HAP-1 (cell line): ENCODE measurements at regions not wholly inside any gene's neighbourhood (a gene's known extent, or its start where the extent isn't known, plus 50 kb on each side); places are given as distances from the start of the nearest gene placed in this dataset.

ENCODE experiments used
- DNase-seq, 2 experiments: peaks; one replicate each; pipeline ENCODE4 v3.0.0-alpha.2; 2016 to 2020; ENCODE audit warnings: low spot score in 2 of 2
- H3K27me3 ChIP-seq: fragments of 250-450 bp; sonication (Bioruptor Pico); 2 replicates; pipeline ENCODE4 v1.5.1; 2020; ENCODE audit warnings: low read depth, mild to moderate bottlenecking, moderate library complexity
- H3K36me3 ChIP-seq: fragments of 250-450 bp; sonication (Bioruptor Pico); replicated peaks from 2 replicates; pipeline ENCODE4 v1.5.1; 2020; ENCODE audit warnings: mild to moderate bottlenecking
- H3K4me1 ChIP-seq: fragments of 250-450 bp; sonication (Bioruptor Pico); 2 replicates; pipeline ENCODE4 v1.5.1; 2020; ENCODE audit warnings: mild to moderate bottlenecking
- H3K4me3 ChIP-seq: fragments of 250-450 bp; sonication (Bioruptor Pico); 2 replicates; pipeline ENCODE4 v1.5.1; 2020; ENCODE audit warnings: mild to moderate bottlenecking, moderate library complexity
- H3K9me3 ChIP-seq: fragments of 250-450 bp; sonication (Bioruptor Pico); 2 replicates; pipeline ENCODE4 v1.5.1; 2020; ENCODE audit warnings: mild to moderate bottlenecking, moderate library complexity
- in situ Hi-C: fragments of 300-500 bp; cut with MboI; formaldehyde crosslinking; loops from 3 replicates; pipeline ENCODE4 v1.14.3; 2020; ENCODE audit warnings: low sequenced_read_pairs, inconsistent platforms, mixed read lengths

GRCh38 chr4:178037459-178038214 is 595.4 kb upstream of the AGA start:
- no peaks in the 10 kb centered on the region for H3K9me3 ChIP-seq
- no peaks in the 10 kb centered on the region for H3K36me3 ChIP-seq
- no peaks in the 10 kb centered on the region for H3K4me1 ChIP-seq
- in situ Hi-C loops: no loop called here
- no peak for DNase-seq
- H3K4me3 ChIP-seq: no peak overlapping the region
- no peaks in the 10 kb centered on the region for H3K27me3 ChIP-seq

DNA sequence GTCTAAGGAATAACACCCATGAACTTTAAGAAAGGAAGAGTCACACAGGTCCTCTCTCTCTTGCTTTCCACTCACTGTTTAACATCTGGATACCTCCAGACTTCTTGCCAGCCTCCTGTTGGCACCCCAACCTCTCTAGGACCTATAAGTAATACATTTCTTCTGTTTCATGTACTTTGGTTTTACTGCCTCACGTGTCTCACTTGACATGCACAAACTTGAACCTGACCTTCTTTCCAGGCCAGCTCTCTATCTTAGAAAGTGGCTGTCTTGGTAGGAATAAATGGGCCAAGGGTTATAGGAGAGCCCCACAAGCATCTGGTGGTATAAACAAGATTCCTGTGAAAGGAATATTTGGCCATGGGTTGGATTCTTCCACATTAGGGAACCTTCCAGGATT is 614.8 kb upstream of the AGA start:
- Histone ChIP-seq H3K4me1 (no peaks in the 10 kb centered on the region), H3K27me3 (no peaks in the 10 kb centered on the region), H3K9me3 (no peaks in the 10 kb centered on the region), H3K36me3 (no peaks in the 10 kb centered on the region), H3K4me3 (no peak overlapping the region)
- DNase-seq: no peak
- in situ Hi-C loops: no loop called here

DNA sequence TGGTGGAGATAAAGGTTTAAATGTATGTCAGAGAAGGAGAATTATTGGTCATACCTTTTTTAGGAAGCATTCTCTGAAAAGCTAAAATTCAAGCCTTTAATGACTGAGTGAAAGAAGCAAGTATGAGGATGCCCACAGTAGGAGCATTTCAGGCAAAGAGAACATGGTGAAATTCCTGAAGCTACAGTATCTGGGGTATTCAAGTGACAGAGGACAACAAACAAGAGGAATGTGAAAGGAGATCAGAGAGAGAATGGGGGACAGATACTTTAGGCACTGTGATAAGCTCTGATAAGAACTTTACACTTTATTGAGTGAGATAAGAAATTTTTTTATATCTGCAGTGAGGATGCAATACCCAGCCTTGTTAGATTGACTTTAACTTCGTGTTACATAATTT is 621.3 kb upstream of the AGA start:
- in situ Hi-C loops: no loop called here

GRCh38 chr4:178066338-178066941 is 624.2 kb upstream of the AGA start:
- Histone ChIP-seq H3K4me3 (no peak overlapping the region), H3K36me3 (no peaks in the 10 kb centered on the region), H3K4me1 (no peaks in the 10 kb centered on the region), H3K27me3 (no peaks in the 10 kb centered on the region), H3K9me3 (no peaks in the 10 kb centered on the region)
- in situ Hi-C loops: no loop called here
- no peak for DNase-seq

More for the DNA sequence above, 621.3 kb upstream of the AGA start:
- no peaks in the 10 kb centered on the region for H3K36me3 ChIP-seq
- H3K4me1 ChIP-seq: no peaks in the 10 kb centered on the region
- DNase-seq: no peak
- H3K27me3 ChIP-seq: no peaks in the 10 kb centered on the region
- no peak overlapping the region for H3K4me3 ChIP-seq
- H3K9me3 ChIP-seq: no peaks in the 10 kb centered on the region

- in situ Hi-C loops: no loop called here
- DNase-seq: no peak
- Histone ChIP-seq H3K9me3 (no peaks in the 10 kb centered on the region), H3K4me3 (no peak overlapping the region), H3K27me3 (no peaks in the 10 kb centered on the region), H3K4me1 (no peaks in the 10 kb centered on the region), H3K36me3 (no peaks in the 10 kb centered on the region)
Measured at GRCh38 chr4:178068136-178068535, 625.9 kb upstream of the AGA start.

DNA sequence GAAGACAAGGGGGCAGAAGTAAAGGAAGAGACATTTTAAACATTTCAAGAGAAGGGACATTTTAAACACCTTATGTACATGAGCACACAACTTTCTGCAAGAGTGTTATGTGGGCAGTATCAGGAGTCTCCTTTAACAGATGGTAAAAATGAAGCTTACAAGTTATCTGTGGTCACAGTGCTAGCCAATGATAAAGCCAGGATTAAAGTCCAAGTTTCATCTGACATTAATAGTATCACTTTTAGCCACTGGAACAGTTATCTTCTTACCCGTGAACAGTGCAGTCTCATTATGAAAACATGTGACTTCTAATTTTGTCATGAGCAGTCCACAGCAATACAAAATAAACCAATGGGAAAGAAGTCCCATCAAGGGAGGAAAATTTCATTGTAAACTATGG is 627.9 kb upstream of the AGA start:
- H3K27me3 ChIP-seq: no peaks in the 10 kb centered on the region
- H3K4me1 ChIP-seq: no peaks in the 10 kb centered on the region
- no peaks in the 10 kb centered on the region for H3K36me3 ChIP-seq
- no peak overlapping the region for H3K4me3 ChIP-seq
- DNase-seq: no peak
- in situ Hi-C loops: no loop called here
- H3K9me3 ChIP-seq: no peaks in the 10 kb centered on the region

- Histone ChIP-seq H3K9me3 (no peaks in the 10 kb centered on the region), H3K4me3 (no peak overlapping the region), H3K36me3 (no peaks in the 10 kb centered on the region), H3K4me1 (no peaks in the 10 kb centered on the region), H3K27me3 (no peaks in the 10 kb centered on the region)
- no peak for DNase-seq
- in situ Hi-C loops: no loop called here
Measured at GRCh38 chr4:178080312-178080711, 638.1 kb upstream of the AGA start.

GRCh38 chr4:178081176-178081575 is 638.9 kb upstream of the AGA start:
- Histone ChIP-seq H3K9me3 (no peaks in the 10 kb centered on the region), H3K27me3 (no peaks in the 10 kb centered on the region), H3K4me1 (no peaks in the 10 kb centered on the region), H3K4me3 (no peak overlapping the region), H3K36me3 (no peaks in the 10 kb centered on the region)
- in situ Hi-C loops: no loop called here
- no peak for DNase-seq

DNA sequence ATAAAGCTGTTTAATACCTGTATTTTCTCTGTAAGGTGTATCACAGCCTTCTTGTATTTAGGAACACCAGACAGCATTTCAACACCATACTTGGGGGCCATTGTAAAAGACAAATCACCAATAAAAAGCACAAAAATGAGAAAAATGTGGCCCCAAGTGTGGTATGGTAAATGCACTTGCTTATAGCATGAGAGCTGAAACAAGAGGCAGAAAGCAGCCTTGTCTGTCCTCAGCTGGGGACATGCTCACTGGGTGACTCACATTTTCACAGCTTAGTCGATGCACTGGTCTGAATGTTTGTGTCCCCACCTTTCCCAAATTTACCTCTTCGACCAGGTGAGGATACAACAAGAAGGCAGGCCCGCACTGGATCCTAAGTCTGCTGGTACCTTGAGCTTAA is 639.7 kb upstream of the AGA start:
- Histone ChIP-seq H3K4me3 (no peak overlapping the region), H3K9me3 (no peaks in the 10 kb centered on the region), H3K27me3 (no peaks in the 10 kb centered on the region), H3K36me3 (no peaks in the 10 kb centered on the region), H3K4me1 (no peaks in the 10 kb centered on the region)
- DNase-seq: no peak
- in situ Hi-C loops: no loop called here

- in situ Hi-C loops: no loop called here
- Histone ChIP-seq H3K36me3 (no peaks in the 10 kb centered on the region), H3K4me3 (no peak overlapping the region), H3K4me1 (no peaks in the 10 kb centered on the region), H3K9me3 (no peaks in the 10 kb centered on the region), H3K27me3 (no peaks in the 10 kb centered on the region)
- DNase-seq: no peak
Measured at GRCh38 chr4:178082906-178083305, 640.7 kb upstream of the AGA start.

- DNase-seq: no peak
- Histone ChIP-seq H3K9me3 (no peaks in the 10 kb centered on the region), H3K36me3 (no peaks in the 10 kb centered on the region), H3K4me1 (no peaks in the 10 kb centered on the region), H3K4me3 (no peak overlapping the region), H3K27me3 (no peaks in the 10 kb centered on the region)
- in situ Hi-C loops: no loop called here
Measured at GRCh38 chr4:178083968-178084367, 641.7 kb upstream of the AGA start.

DNA sequence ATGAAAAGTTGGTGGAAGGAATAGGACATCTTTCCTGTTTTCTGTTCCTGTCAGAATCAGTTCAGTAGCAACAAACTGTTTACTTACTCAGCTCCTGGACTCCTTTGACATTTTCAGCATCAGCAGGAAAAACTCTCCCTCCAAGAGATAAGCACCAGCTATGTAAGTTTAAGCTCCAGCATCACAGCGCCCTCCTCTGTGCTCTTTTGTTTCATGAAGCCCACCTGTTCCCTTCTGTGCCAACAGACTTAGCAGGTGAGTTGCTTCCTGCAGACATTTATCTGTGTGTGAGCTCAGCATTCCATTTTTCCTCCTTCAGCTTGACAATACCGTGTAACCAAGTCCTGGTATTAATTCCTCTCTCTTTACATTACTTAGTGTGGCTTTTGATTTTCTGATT is 644.1 kb upstream of the AGA start:
- H3K9me3 ChIP-seq: no peaks in the 10 kb centered on the region
- DNase-seq: no peak

DNA sequence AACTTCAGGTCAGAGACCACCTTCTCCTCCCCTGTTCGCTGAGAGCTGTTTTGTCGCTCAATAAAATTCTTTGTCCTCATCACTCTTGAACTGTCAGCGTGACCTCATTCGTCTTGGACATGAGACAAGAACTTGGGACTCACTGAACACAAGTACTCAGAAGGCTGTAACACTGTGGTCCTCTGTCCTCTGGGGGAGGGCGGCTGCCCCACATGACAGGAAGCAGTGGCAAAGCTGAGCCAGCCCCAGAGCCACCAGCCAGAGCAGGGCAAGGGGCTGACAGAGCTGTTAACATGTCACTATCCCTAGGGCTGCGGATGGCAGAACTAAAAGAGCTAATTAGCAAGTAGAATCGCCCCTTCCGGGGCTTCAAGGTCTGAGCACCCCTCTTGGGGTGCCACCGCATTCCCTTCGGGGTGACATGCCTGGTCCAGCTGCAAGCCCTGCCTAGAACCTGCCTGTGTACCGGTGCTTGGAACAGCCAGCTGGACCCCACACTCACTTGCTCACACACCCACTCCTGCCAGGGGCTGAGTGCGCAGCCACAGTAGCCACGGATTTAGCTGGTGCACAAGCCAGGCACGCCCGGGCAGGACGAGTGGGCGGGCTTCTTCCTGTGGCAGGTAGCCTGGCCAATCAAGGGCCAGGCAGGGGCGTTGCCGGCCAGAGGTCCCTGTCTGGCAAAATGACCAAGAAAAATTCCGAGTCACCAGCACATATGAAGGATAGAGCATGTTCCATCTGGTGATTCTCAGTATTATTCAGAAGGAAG is 648.6 kb upstream of the AGA start:
- no peaks in the 10 kb centered on the region for H3K4me1 ChIP-seq
- no peak for DNase-seq
- no peaks in the 10 kb centered on the region for H3K27me3 ChIP-seq
- no peak overlapping the region for H3K4me3 ChIP-seq
- no peaks in the 10 kb centered on the region for H3K36me3 ChIP-seq
- in situ Hi-C loops: no loop called here
- H3K9me3 ChIP-seq: no peaks in the 10 kb centered on the region

More for the DNA sequence above, 644.1 kb upstream of the AGA start:
- H3K4me3 ChIP-seq: no peak overlapping the region
- H3K4me1 ChIP-seq: no peaks in the 10 kb centered on the region
- H3K36me3 ChIP-seq: no peaks in the 10 kb centered on the region
- H3K27me3 ChIP-seq: no peaks in the 10 kb centered on the region
- in situ Hi-C loops: no loop called here

- H3K4me3 ChIP-seq: no peak overlapping the region
- no peaks in the 10 kb centered on the region for H3K9me3 ChIP-seq
- DNase-seq: no peak
- H3K36me3 ChIP-seq: no peaks in the 10 kb centered on the region
- in situ Hi-C loops: no loop called here
- no peaks in the 10 kb centered on the region for H3K27me3 ChIP-seq
- no peaks in the 10 kb centered on the region for H3K4me1 ChIP-seq
Measured at GRCh38 chr4:178102139-178102538, 659.9 kb upstream of the AGA start.
